AG09319 (cell line): ENCODE measurements at regions not wholly inside any gene's neighbourhood (a gene's known extent, or its start where the extent isn't known, plus 50 kb on each side); places are given as distances from the start of the nearest gene placed in this dataset.

Experiments
- DNase-seq: peaks from one replicate; pipeline ENCODE4 v3.0.0-alpha.2; 2010; ENCODE audit warnings: low read depth; ENCODE audit errors: extremely low read depth
- TF ChIP-seq, protein P1 (sequence below): IDR thresholded peaks from 2 replicates; pipeline ENCODE4 v1.5.1; 2011; ENCODE audit warnings: low read depth, mild to moderate bottlenecking, inconsistent platforms, low read length, moderate library complexity

DNA sequence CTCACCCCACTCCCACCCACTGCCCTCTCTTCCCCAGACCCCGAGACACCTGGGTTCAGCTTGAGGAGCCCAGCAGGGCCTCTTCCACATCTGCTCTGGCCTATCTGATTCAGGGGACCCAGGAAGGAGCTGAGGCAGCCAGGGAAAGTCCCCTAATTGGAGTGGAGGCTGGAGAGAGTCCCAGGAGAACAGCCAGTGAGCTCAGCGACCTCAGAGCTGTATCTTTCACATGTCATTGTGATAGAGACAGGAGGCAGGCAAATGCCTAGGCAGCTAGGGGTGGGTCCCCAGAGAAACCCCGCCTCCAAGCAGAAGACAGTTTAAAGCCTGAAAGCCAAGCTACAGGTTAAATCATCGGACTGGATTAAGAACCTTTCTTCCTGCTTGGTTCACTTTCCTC is 122.7 kb downstream of the MATN1 start:
- TF ChIP-seq, protein P1, sequence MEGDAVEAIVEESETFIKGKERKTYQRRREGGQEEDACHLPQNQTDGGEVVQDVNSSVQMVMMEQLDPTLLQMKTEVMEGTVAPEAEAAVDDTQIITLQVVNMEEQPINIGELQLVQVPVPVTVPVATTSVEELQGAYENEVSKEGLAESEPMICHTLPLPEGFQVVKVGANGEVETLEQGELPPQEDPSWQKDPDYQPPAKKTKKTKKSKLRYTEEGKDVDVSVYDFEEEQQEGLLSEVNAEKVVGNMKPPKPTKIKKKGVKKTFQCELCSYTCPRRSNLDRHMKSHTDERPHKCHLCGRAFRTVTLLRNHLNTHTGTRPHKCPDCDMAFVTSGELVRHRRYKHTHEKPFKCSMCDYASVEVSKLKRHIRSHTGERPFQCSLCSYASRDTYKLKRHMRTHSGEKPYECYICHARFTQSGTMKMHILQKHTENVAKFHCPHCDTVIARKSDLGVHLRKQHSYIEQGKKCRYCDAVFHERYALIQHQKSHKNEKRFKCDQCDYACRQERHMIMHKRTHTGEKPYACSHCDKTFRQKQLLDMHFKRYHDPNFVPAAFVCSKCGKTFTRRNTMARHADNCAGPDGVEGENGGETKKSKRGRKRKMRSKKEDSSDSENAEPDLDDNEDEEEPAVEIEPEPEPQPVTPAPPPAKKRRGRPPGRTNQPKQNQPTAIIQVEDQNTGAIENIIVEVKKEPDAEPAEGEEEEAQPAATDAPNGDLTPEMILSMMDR: no peak
- DNase-seq: no peak

DNA sequence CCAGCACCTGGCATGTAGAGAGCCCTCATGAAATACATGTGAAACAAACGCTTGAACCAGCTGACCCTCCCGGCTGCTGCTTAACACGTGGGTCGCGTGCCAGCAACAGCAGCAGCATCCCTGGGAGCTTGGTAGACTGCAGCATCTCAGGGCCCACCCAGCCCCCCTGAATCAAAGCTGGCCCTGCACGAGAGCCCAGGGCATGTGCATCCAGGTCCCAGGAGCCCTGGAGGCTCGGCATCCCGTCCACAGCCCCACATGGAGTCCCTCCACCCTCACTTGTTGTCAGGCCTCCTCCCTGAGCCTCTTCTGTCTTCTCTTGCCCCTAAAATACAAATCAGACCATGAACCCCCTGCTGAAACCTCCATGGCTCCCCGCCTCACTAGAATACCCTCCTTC is 123.1 kb downstream of the MATN1 start:
- TF ChIP-seq, protein P1: no peak
- no peak for DNase-seq

DNA sequence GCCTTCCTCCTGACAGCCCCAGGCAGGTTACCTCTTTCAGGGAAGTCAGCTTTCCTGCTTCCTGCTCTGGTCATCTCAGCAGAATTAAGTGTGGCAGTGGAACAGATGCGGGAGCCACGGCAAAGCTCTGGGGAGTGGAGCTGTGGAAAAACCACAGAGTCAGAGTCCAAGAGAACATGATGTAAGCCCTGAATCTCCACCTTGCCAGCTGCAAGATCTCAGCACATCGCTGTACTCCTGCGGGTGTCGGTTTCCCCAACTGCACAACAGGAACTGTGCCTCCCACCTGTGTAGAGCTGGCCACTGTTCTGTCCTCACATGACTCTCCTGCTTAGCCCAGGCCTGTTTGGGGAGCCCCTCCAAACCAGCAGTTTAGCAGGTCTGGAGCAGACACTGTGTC is 123.7 kb downstream of the MATN1 start:
- TF ChIP-seq, protein P1: no peak
- no peak for DNase-seq

DNA sequence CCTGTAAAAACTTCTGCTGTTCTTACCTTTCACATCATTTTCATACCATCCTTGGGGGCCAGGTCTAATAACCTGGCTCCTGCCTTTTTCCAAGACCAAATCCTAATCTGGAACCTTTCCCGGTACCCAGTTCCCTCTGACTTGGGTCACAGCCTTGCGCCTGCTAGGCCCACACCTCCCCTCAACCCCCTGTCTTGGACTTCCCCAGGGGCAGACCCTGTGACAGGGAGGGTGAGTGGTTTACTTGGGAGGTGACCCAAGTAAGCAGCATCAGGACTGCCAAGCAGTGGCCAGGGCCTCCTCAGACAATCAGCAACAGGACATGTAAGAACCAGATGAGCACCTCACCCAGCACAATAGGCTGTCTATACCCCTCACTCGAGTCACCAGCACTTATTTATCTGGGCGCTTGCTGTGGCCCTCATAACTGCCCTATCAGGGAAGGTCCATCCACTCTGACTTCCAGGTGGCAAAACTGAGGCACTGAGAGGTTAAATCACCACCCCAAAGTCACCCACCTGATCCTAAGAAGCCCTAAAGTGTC is 124.7 kb downstream of the MATN1 start:
- no peak for DNase-seq
- TF ChIP-seq, protein P1: no peak

DNA sequence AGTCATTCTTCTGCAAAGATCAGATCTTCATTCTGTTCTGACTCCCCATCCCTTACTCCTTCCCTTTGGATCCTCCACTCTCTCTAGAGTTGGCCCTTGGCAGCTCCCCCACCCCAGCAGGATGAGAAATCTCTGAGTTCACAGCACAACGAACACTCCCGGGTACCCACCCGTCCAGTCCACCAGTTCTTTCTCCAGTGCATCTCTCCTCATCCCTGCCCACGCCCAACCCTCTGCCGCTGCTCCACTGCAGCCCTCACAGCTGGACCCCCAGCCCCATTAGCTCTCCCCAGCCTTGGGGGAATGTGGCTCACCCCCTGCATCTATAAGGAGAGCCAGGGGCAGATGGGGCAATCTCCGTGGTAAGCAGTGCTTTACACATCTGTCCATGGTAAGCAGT is 125.7 kb downstream of the MATN1 start:
- no peak for DNase-seq
- TF ChIP-seq, protein P1: no peak

DNA sequence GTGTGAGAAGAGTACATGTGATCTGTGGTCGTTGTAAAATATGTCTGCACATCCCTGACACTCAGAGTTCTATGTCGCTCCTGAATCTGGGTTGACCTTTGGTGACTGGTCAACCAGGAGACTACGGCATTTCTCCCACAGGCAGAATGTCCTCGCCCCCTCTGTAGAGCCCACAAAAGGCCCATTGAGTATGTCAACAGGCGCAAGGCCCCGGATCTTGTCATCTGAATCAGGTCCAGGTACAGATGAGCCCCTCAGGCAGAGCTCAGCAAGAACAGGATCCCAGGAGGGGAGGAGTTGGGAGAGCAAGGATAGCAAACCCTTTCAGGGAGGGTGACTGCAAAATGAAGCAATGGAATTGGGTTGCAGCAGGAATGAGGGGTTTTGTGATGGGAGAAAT is 126.5 kb downstream of the MATN1 start:
- DNase-seq: no peak
- TF ChIP-seq, protein P1: no peak

DNA sequence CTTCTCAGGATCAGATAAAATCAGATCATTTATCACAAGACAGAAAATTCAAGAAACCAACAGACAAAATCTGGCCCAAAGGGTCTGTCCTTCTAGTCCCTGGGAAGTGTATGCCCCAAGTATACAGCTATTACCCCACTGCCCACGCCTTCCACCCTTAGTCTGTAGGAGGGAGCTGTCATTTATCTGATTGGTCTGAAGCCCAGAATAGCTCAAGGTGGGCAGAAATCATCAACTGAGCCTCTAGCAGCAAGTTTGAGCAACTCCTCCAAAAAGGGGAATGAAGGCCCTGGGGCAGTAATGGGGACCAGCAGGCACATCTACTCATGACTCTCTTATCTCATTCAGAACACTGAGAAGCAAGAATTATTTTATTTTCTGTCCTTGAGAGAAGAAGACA is 126.9 kb downstream of the MATN1 start:
- no peak for DNase-seq
- TF ChIP-seq, protein P1: no peak
